K562 (cell line): ENCODE measurements at regions not wholly inside any gene's neighbourhood (a gene's known extent, or its start where the extent isn't known, plus 50 kb on each side); places are given as distances from the start of the nearest gene placed in this dataset.

Experiments used
- ATAC-seq: fragments of 200-7000 bp; cut with Tn5 transposase; 3 replicates; pipeline ENCODE4 v1.9.1; 2020; ENCODE audit warnings: moderate library complexity
- BruUV-seq: library from RNA; stranded (reverse); fragments of 400-500 nt; replicated peaks from 2 replicates; lab custom pipeline; 2021; lab: Mats Ljungman, UMichigan
- CTCF ChIA-PET: fragments of 300-600 bp; formaldehyde crosslinking; extraction: SDS; loops from one replicate; lab custom pipeline; 2021; ENCODE audit warnings: low intra/inter-chr PET ratio; lab: Yijun Ruan, JAX
- POLR2A ChIA-PET: fragments of 300-600, 350-650 bp; sonication (Branson Sonifier 250); formaldehyde crosslinking; extraction: SDS; loops from one replicate; lab custom pipeline; 2021; ENCODE audit warnings: antibody characterized with exemption, inconsistent platforms; lab: Yijun Ruan, JAX
- DNase-seq, 4 experiments: peaks; one replicate each; pipeline versions ENCODE4 v3.0.0 to v3.0.0-alpha.2; 2011 to 2018; ENCODE audit warnings: low spot score in 3 of 4, mixed read lengths in 3 of 4; ENCODE audit errors: extremely low read depth in 1 of 4
- FAIRE-seq: peaks from 2 replicates; lab custom pipeline; 2011; peaks lifted over from hg19 to GRCh38; lab: Jason Lieb, UNC
- H2AFZ ChIP-seq: 2 replicates; pipeline ENCODE4 v1.6.0; 2011; ENCODE audit warnings: low read depth, low read length, control low read depth, inconsistent platforms
- H3K27ac ChIP-seq: fragments of 200-600 bp; 3 replicates; pipeline ENCODE4 v1.8.0; 2011; ENCODE audit warnings: low read depth, mild to moderate bottlenecking, control low read depth, inconsistent platforms, low read length, moderate library complexity, mixed read lengths; ENCODE audit errors: extremely low read depth
- H3K27me3 ChIP-seq, 2 experiments: fragments of 300-600 bp in 1 of 2; 2 replicates in 1 of 2; 3 replicates in 1 of 2; pipeline versions ENCODE4 v1.6.0 to v1.8.0; 2011; ENCODE audit warnings: inconsistent platforms in 2 of 2, low read length in 2 of 2, mild to moderate bottlenecking in 1 of 2, mixed read lengths in 1 of 2, moderate library complexity in 1 of 2; ENCODE audit not compliant: control insufficient read depth in 2 of 2, insufficient read depth in 2 of 2
- H3K36me3 ChIP-seq: fragments of 300-600 bp; 3 replicates; pipeline ENCODE4 v1.8.0; 2011; ENCODE audit warnings: mild to moderate bottlenecking, low read length, inconsistent platforms; ENCODE audit not compliant: control insufficient read depth, insufficient read depth
- H3K4me1 ChIP-seq, 2 experiments: fragments of 200-600 bp in 1 of 2; replicated peaks in 1 of 2; 2 replicates in 1 of 2; 3 replicates in 1 of 2; pipeline versions ENCODE4 v1.5.1 to v1.8.0; 2011; ENCODE audit warnings: inconsistent platforms in 2 of 2, low read length in 2 of 2, mild to moderate bottlenecking in 1 of 2, mixed read lengths in 1 of 2, moderate library complexity in 1 of 2; ENCODE audit not compliant: control insufficient read depth in 2 of 2, insufficient read depth in 2 of 2
- H3K4me2 ChIP-seq: 2 replicates; pipeline ENCODE4 v1.6.1; 2011; ENCODE audit warnings: low read length, control low read depth, inconsistent platforms, mixed read lengths; ENCODE audit not compliant: insufficient read depth
- H3K4me3 ChIP-seq: fragments of 200-600 bp; sonication (generic), shearing (Covaris generic); 2 replicates; pipeline ENCODE4 v1.5.1; 2016; ENCODE audit warnings: control low read depth, inconsistent platforms
- H3K79me2 ChIP-seq: fragments of 200-600 bp; 3 replicates; pipeline ENCODE4 v1.8.0; 2011; ENCODE audit warnings: low read length, inconsistent platforms; ENCODE audit not compliant: control insufficient read depth, insufficient read depth
- H3K9ac ChIP-seq, 2 experiments: 2 replicates each; pipeline versions ENCODE4 v1.6.0 to v1.6.1; 2011; ENCODE audit warnings: low read depth in 2 of 2, low read length in 2 of 2, control low read depth in 1 of 2, inconsistent platforms in 1 of 2, mild to moderate bottlenecking in 1 of 2, mixed read lengths in 1 of 2; ENCODE audit not compliant: insufficient read depth in 1 of 2
- H3K9me1 ChIP-seq: one replicate; pipeline ENCODE4 v1.6.0; 2011; ENCODE audit warnings: inconsistent platforms, mild to moderate bottlenecking, low read length, moderate library complexity; ENCODE audit not compliant: control insufficient read depth, insufficient read depth
- H3K9me3 ChIP-seq: replicated peaks from 2 replicates; pipeline ENCODE4 v1.5.1; 2011; ENCODE audit warnings: low read depth, low read length, inconsistent platforms; ENCODE audit not compliant: control insufficient read depth, insufficient read depth
- H4K20me1 ChIP-seq: replicated peaks from 2 replicates; pipeline ENCODE4 v1.6.1; 2011; ENCODE audit warnings: low read length, inconsistent platforms, mixed read lengths; ENCODE audit not compliant: control insufficient read depth, insufficient read depth
- CBX1 ChIP-seq: sonication (generic); IDR thresholded peaks from 2 replicates; pipeline ENCODE4 v1.6.1; 2016; ENCODE audit warnings: antibody characterized with exemption, low read depth, mild to moderate bottlenecking
- PURB ChIP-seq: sonication (generic); formaldehyde crosslinking; IDR thresholded peaks from 2 replicates; pipeline ENCODE4 v1.9.0; 2021; ENCODE audit warnings: low read depth, mild to moderate bottlenecking, missing genetic modification reagents
- SAFB2 ChIP-seq: fragments of 200-400 bp; formaldehyde crosslinking; IDR thresholded peaks from 2 replicates; pipeline ENCODE4 v1.6.1; 2018; ENCODE audit warnings: borderline replicate concordance, low read length, low read depth, moderate library complexity; ENCODE audit not compliant: severe bottlenecking
- SUPT5H ChIP-seq: fragments of 450-650 bp; IDR thresholded peaks from 2 replicates; pipeline ENCODE4 v1.6.1; 2016
- TCF7 ChIP-seq: sonication (generic); IDR thresholded peaks from 2 replicates; pipeline ENCODE4 v1.6.1; 2016; ENCODE audit warnings: antibody characterized with exemption, borderline replicate concordance
- ZNF124 ChIP-seq: sonication (generic); formaldehyde crosslinking; IDR thresholded peaks from 2 replicates; pipeline ENCODE4 v1.8.1; 2022; ENCODE audit warnings: missing genetic modification reagents
- ZNF41 ChIP-seq: fragments of 250-450 bp; sonication (Bioruptor Pico); conservative IDR thresholded peaks from 2 replicates; pipeline ENCODE4 v1.4.0; 2020; ENCODE audit warnings: mild to moderate bottlenecking
- WGBS: fragments of 100-300 bp; shearing (Covaris generic); methylation state at CpG from one replicate; pipeline ENCODE4 v1.1.6; 2016; ENCODE audit warnings: low coverage, mixed read lengths; ENCODE audit not compliant: insufficient coverage; ENCODE audit errors: missing lambda C conversion rate; 5-methylcytosine and 5-hydroxymethylcytosine counted together
- in situ Hi-C: fragments of 300-500 bp; cut with MboI; formaldehyde crosslinking; loops from 4 replicates; pipeline ENCODE4 v1.15.0; 2018; ENCODE audit warnings: inconsistent platforms, mixed read lengths
- intact Hi-C: fragments of 100-400 bp; cut with micrococcal nuclease; formaldehyde crosslinking; loops from 2 replicates; pipeline ENCODE4 v1.14.2; 2022
- TF ChIP-seq, protein P1 (sequence below), 2 experiments: IDR thresholded peaks in 1 of 2; conservative IDR thresholded peaks in 1 of 2; 2 replicates each; pipeline ENCODE4 v1.6.1; 2016; ENCODE audit warnings: low read depth in 2 of 2, mild to moderate bottlenecking in 1 of 2, missing compliant biosample characterization in 1 of 2, missing genetic modification characterization in 1 of 2, moderate library complexity in 1 of 2

DNA sequence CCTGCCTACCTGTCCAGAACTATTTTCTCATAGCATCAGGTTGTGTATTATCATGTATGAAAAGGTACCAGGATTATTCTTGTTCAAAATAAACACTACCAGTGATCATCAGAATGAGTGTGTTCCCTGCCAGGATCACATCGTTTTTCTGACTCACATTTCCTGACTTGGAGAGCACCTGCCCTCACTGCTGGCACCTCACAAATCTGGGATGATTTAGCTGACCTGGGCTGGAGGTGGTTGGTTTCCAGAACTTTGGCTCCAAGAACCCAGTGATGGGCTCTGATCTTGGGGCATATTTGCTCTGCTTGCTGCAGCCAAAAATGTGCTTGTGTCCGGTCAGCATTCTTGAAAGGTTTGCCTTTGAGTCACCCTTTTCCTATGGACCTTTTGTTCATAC, 836.3 kb upstream of the ACVR2A start (continued):
- TF ChIP-seq, protein P1, sequence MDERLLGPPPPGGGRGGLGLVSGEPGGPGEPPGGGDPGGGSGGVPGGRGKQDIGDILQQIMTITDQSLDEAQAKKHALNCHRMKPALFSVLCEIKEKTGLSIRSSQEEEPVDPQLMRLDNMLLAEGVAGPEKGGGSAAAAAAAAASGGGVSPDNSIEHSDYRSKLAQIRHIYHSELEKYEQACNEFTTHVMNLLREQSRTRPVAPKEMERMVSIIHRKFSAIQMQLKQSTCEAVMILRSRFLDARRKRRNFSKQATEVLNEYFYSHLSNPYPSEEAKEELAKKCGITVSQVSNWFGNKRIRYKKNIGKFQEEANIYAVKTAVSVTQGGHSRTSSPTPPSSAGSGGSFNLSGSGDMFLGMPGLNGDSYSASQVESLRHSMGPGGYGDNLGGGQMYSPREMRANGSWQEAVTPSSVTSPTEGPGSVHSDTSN (CRISPR knock-in tag; IDR thresholded peaks at IDR 0.05; ENCODE audit: low read depth), result no peak
- TF ChIP-seq, protein P1 (tag; conservative IDR thresholded peaks at IDR 0.05; ENCODE audit: low read depth), result no peak
- TF ChIP-seq PURB (CRISPR knock-in tag), result no peak
- TF ChIP-seq CBX1, result no peak

DNA sequence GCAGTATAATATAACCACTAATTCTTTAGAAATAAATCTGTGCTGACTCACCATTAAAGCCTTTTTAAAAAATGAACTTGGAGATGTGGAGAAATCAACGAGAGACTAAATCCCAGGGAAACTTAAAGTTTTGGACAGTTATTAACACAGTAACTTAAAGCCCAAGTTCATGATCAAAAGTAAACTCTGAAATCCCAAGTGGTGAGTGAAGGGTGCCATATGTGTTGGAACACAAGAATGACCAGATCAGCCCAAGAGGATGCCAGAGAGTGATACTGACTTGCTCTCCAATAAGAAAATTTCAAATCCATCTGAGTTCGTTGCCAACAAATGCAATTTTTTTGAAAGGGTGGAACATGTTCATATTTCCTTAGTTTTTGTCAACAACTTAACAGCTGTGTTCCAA, 838.1 kb upstream of the ACVR2A start:
- DNase-seq, result no peak
- Histone ChIP-seq H3K9me3 (no peaks in the 10 kb centered on the region), H3K27me3 (no peaks in the 10 kb centered on the region), H3K27ac (no peak overlapping the region), H3K79me2 (no peaks in the 10 kb centered on the region), H3K4me3 (no peak overlapping the region), H4K20me1 (no peaks in the 10 kb centered on the region), H3K4me1 (no peaks in the 10 kb centered on the region), H3K9ac (no peak overlapping the region), H3K36me3 (no peaks in the 10 kb centered on the region), H3K9me1 (no peaks in the 10 kb centered on the region), H3K4me2 (no peak overlapping the region), H2AFZ (no peak overlapping the region)
- intact Hi-C loops (no loop called here), in situ Hi-C loops (no loop called here)
- 0% methylated on average over 2 of the region's 2 CpGs for WGBS
- BruUV-seq, result no TSS peak
- no peak for TF ChIP-seq SAFB2
- no peak for TF ChIP-seq SUPT5H
- TF ChIP-seq ZNF41 (CRISPR knock-in tag), result no peak
- TF ChIP-seq ZNF124 (CRISPR knock-in tag), result no peak
- no peak for TF ChIP-seq TCF7
- no peak for ATAC-seq
- CTCF ChIA-PET, result no interaction called here
- POLR2A ChIA-PET, result no interaction called here
- no peak for FAIRE-seq
